ENCODE measurements at regions not wholly inside any gene's neighbourhood (a gene's known extent, or its start where the extent isn't known, plus 50 kb on each side); places are given as distances from the start of the nearest gene placed in this dataset.

DNA sequence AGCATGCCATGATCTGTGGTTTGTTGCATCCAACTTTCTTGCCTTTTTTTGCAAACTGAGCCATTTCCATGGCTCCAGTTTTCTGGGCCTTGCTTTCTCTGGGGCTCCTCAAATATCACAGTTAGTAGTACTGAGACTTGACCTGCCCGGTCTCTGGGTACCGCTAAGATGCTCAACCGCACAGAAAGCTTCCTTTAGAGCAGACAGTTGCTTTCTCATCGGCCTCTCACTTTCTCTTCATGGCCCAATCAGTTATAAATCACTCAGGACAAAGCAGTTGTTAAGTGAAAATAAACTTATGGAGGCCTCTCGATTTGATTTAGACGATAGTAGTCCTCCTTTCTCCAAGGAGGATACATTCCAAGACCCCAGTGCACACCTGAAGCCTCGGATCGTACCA, 141.2 kb upstream of the ASB18 start:
- TF ChIP-seq POLR2A (IDR thresholded peaks at IDR 0.05) (no peak), CTCF (IDR thresholded peaks at IDR 0.05) (no peak)

Measured in body of pancreas (tissue), 4 donors.